Endodermal cell (in vitro differentiated cells): ENCODE measurements at regions not wholly inside any gene's neighbourhood (a gene's known extent, or its start where the extent isn't known, plus 50 kb on each side); places are given as distances from the start of the nearest gene placed in this dataset.

ENCODE experiments used
- DNase-seq: peaks from one replicate; pipeline ENCODE4 v3.0.0-alpha.2; 2017
- H3K27ac ChIP-seq: 2 replicates; pipeline ENCODE4 v1.5.1; 2013; ENCODE audit warnings: mild to moderate bottlenecking, low read depth, low read length, moderate library complexity
- H3K27me3 ChIP-seq: 2 replicates; pipeline ENCODE4 v1.6.1; 2013; ENCODE audit warnings: mild to moderate bottlenecking, low read length, moderate library complexity; ENCODE audit not compliant: insufficient read depth, control insufficient read depth, poor library complexity, severe bottlenecking
- H3K36me3 ChIP-seq: 2 replicates; pipeline ENCODE4 v1.7.0; 2013; ENCODE audit warnings: mild to moderate bottlenecking, low read length, moderate library complexity; ENCODE audit not compliant: control insufficient read depth, insufficient read depth
- H3K4me1 ChIP-seq: one replicate; pipeline ENCODE4 v1.7.0; 2013; ENCODE audit warnings: low read length; ENCODE audit not compliant: control insufficient read depth, insufficient read depth
- H3K4me3 ChIP-seq: 2 replicates; pipeline ENCODE4 v1.5.1; 2013; ENCODE audit warnings: mild to moderate bottlenecking, low read length, moderate library complexity
- H3K9ac ChIP-seq: 2 replicates; pipeline ENCODE4 v1.6.1; 2013; ENCODE audit warnings: mild to moderate bottlenecking, low read length, moderate library complexity; ENCODE audit not compliant: poor library complexity, severe bottlenecking; ENCODE audit errors: extremely low read depth
- H3K9me3 ChIP-seq: 2 replicates; pipeline ENCODE4 v1.6.1; 2013; ENCODE audit warnings: mild to moderate bottlenecking, low read length, moderate library complexity; ENCODE audit not compliant: control insufficient read depth
- H3K27ac Mint-ChIP-seq: 2 replicates; pipeline ENCODE4 v1.8.0; 2020; ENCODE audit warnings: mixed read lengths
- H3K27me3 Mint-ChIP-seq: 2 replicates; pipeline ENCODE4 v1.8.0; 2021; ENCODE audit warnings: mild to moderate bottlenecking, mixed read lengths; ENCODE audit not compliant: insufficient read depth
- H3K36me3 Mint-ChIP-seq: 2 replicates; pipeline ENCODE4 v1.8.0; 2020; ENCODE audit warnings: low read depth, mixed read lengths
- H3K4me1 Mint-ChIP-seq: 2 replicates; pipeline ENCODE4 v1.8.0; 2020; ENCODE audit warnings: mixed read lengths
- H3K4me3 Mint-ChIP-seq: 2 replicates; pipeline ENCODE4 v1.8.0; 2020; ENCODE audit warnings: mild to moderate bottlenecking, moderate library complexity, mixed read lengths
- H3K9me3 Mint-ChIP-seq: 2 replicates; pipeline ENCODE4 v1.8.0; 2020; ENCODE audit warnings: mild to moderate bottlenecking, mixed read lengths
- WGBS, 2 experiments: methylation state at CpG; one replicate each; pipeline versions ENCODE4 v1.1.5 to v1.1.7; 2013; ENCODE audit warnings: missing lambda C conversion rate in 2 of 2, mixed read lengths in 1 of 2; ENCODE audit not compliant: insufficient coverage in 1 of 2, insufficient read length in 1 of 2; 5-methylcytosine and 5-hydroxymethylcytosine counted together
- TF ChIP-seq, protein P1 (sequence below): fragments of 200-600 bp; sonication (generic); conservative IDR thresholded peaks from 2 replicates; pipeline ENCODE4 v1.5.0; 2021; ENCODE audit warnings: antibody characterized with exemption, mild to moderate bottlenecking

DNA sequence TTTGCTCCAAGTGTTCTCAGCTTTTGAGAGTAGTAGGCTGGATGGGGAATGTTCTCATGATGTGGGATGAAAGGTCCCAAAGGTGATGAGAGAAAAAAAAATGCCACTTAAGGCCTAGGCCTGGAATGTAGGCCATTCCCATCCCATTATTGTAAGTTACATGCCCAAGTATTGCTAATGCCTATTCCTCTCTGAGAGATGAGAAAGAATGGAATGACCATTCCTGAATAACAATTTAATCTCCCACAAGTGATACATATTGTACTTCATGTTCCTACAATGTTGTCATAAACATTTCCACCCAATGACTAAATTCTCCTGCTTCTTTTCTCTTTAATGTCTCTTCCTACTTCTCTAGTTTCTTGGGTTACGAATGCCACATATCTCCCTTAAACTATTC, 102.8 kb upstream of the KCNJ16 start:
- Mint-ChIP-seq H3K4me3 (no peak overlapping the region), H3K27ac (no peak overlapping the region), H3K36me3 (no peaks in the 10 kb centered on the region), H3K27me3 (no peaks in the 10 kb centered on the region), H3K4me1 (no peaks in the 10 kb centered on the region), H3K9me3 (peaks cover 8% of the 10 kb centered on the region)
- no peaks in the 10 kb centered on the region for H3K4me1 ChIP-seq
- TF ChIP-seq, protein P1, sequence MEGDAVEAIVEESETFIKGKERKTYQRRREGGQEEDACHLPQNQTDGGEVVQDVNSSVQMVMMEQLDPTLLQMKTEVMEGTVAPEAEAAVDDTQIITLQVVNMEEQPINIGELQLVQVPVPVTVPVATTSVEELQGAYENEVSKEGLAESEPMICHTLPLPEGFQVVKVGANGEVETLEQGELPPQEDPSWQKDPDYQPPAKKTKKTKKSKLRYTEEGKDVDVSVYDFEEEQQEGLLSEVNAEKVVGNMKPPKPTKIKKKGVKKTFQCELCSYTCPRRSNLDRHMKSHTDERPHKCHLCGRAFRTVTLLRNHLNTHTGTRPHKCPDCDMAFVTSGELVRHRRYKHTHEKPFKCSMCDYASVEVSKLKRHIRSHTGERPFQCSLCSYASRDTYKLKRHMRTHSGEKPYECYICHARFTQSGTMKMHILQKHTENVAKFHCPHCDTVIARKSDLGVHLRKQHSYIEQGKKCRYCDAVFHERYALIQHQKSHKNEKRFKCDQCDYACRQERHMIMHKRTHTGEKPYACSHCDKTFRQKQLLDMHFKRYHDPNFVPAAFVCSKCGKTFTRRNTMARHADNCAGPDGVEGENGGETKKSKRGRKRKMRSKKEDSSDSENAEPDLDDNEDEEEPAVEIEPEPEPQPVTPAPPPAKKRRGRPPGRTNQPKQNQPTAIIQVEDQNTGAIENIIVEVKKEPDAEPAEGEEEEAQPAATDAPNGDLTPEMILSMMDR, result no peak
- WGBS, 2 experiments, result 88% methylated on average over 1 of the region's 1 CpG; no CpG with 5 or more reads in 1 of the 2 experiments
- no peaks in the 10 kb centered on the region for H3K9me3 ChIP-seq
- H3K9ac ChIP-seq, result no peak overlapping the region
- H3K27ac ChIP-seq, result no peak overlapping the region
- no peak for DNase-seq
- no peaks in the 10 kb centered on the region for H3K27me3 ChIP-seq
- no peak overlapping the region for H3K4me3 ChIP-seq
- no peaks in the 10 kb centered on the region for H3K36me3 ChIP-seq

DNA sequence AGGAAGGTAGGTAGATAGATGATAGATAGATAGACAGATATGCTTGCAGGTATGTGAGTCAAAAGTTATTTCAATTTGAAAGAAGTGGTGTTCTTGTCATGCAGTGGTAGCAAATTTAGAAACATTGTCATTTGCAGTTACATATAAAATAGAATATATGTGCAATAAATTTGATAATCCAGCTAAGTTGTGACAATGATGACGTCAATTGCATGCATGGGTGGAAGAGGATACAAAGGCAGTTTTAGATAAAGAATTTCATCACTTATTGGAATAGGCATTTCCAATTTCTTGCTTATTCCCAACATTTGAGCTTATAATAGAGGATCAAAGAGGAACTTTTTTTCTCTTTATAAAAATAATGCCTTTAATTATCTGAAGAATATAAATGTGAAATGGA, 99.2 kb upstream of the KCNJ16 start:
- Mint-ChIP-seq H3K4me1 (no peaks in the 10 kb centered on the region), H3K4me3 (no peak overlapping the region), H3K27ac (no peak overlapping the region), H3K36me3 (no peaks in the 10 kb centered on the region), H3K27me3 (no peaks in the 10 kb centered on the region), H3K9me3 (peaks cover 8% of the 10 kb centered on the region)
- Histone ChIP-seq H3K9me3 (no peaks in the 10 kb centered on the region), H3K36me3 (no peaks in the 10 kb centered on the region), H3K9ac (no peak overlapping the region), H3K4me1 (no peaks in the 10 kb centered on the region), H3K4me3 (no peak overlapping the region), H3K27ac (no peak overlapping the region), H3K27me3 (no peaks in the 10 kb centered on the region)
- DNase-seq, result no peak
- WGBS, 2 experiments, result 75 to 100% methylated on average over 1 of the region's 1 CpG
- TF ChIP-seq, protein P1, result no peak

DNA sequence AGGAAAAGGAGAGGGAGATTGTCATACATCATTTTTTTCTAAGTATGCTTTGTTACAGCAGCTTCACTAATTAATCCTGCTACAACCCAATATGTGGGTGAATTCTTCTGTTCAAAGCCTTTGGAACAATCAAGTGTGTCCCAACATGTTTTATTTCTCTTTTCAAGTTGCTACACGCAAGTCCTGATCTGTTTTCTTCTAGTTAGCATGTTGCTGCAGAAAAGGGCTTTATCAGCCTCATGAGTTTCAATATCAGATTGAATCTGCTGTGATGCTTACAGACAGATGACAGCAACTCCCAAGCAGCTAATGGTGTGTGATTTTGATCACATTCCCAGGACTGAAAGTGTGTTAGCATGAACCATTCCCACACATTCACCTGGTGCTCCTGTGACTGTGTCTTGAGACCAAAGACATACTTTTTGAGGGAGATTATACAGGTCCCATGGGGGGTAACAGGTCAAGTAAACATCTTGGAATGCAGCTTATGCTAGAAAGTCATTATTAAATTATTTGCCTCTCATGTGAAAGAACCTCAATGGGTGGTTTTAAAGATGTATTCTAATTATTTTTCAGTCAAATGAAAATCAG, 96.9 kb upstream of the KCNJ16 start:
- Histone ChIP-seq H3K27ac (no peak overlapping the region), H3K4me3 (no peak overlapping the region), H3K4me1 (no peaks in the 10 kb centered on the region), H3K27me3 (no peaks in the 10 kb centered on the region), H3K36me3 (no peaks in the 10 kb centered on the region), H3K9me3 (no peaks in the 10 kb centered on the region), H3K9ac (no peak overlapping the region)
- no peaks in the 10 kb centered on the region for H3K36me3 Mint-ChIP-seq
- H3K4me1 Mint-ChIP-seq, result no peaks in the 10 kb centered on the region
- peaks cover 8% of the 10 kb centered on the region for H3K9me3 Mint-ChIP-seq
- H3K27me3 Mint-ChIP-seq, result no peaks in the 10 kb centered on the region
- H3K27ac Mint-ChIP-seq, result no peak overlapping the region
- WGBS, 2 experiments, result 93 to 100% methylated on average over 1 of the region's 1 CpG
- TF ChIP-seq, protein P1, result no peak
- DNase-seq, result no peak
- H3K4me3 Mint-ChIP-seq, result no peak overlapping the region
